ENCODE measurements at regions not wholly inside any gene's neighbourhood (a gene's known extent, or its start where the extent isn't known, plus 50 kb on each side); places are given as distances from the start of the nearest gene placed in this dataset.

DNA sequence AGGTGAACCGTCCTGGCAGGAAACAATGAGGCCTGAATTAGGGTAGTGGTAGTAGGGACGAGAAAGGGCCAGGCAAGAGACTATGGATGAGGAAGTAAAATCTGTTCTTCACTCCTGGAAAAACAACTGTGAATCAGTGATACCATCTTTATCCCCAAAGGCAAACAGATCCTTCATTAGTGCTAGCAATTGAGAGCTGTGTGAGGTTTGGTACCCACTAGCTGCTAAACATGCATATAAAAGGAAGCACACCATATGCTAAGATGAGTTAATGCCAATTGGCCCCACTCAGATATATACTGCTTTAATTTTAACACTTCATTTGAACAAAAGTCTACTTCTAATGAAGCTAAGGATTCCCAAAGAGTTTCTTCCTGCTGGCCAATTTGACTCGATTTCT, 244.8 kb upstream of the NR4A3 start:
- ATAC-seq, result no peak

DNA sequence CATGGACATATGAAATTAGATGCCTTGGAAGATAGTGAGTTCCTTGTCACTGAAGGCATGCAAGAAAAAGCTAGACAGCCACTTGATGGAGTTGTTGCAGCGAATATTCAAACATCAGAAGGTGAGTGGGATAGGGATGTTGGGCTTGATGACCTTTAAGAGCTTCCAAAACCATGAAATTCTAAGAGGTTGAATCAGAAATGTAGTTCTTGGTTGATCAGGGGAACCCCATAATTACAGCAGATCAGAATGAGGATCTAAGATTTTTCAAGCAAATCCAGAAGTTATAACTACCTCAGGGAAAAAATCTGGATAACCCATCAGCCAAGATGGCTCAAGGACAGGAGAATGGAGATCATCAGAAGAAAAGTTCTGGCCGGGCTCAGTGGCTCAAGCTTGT, 244.3 kb upstream of the NR4A3 start:
- H3K4me1 Mint-ChIP-seq, result no peaks in the 10 kb centered on the region
- no peaks in the 10 kb centered on the region for H3K36me3 Mint-ChIP-seq
- CTCF ChIA-PET, result no interaction called here
- DNase-seq (no peak), ATAC-seq (no peak)
- no peaks in the 10 kb centered on the region for H3K27me3 Mint-ChIP-seq
- no peaks in the 10 kb centered on the region for H3K9me3 Mint-ChIP-seq (ENCODE audit: low read depth)
- no peak overlapping the region for H3K27ac Mint-ChIP-seq
- H3K4me3 Mint-ChIP-seq, result no peak overlapping the region

More for the DNA sequence above, 244.8 kb upstream of the NR4A3 start:
- Mint-ChIP-seq H3K4me1 (no peaks in the 10 kb centered on the region), H3K36me3 (no peaks in the 10 kb centered on the region), H3K27me3 (peaks cover 1% of the 10 kb centered on the region), H3K9me3 (ENCODE audit: low read depth) (no peaks in the 10 kb centered on the region), H3K27ac (no peak overlapping the region), H3K4me3 (no peak overlapping the region)
- no peak for DNase-seq
- CTCF ChIA-PET, result no interaction called here

DNA sequence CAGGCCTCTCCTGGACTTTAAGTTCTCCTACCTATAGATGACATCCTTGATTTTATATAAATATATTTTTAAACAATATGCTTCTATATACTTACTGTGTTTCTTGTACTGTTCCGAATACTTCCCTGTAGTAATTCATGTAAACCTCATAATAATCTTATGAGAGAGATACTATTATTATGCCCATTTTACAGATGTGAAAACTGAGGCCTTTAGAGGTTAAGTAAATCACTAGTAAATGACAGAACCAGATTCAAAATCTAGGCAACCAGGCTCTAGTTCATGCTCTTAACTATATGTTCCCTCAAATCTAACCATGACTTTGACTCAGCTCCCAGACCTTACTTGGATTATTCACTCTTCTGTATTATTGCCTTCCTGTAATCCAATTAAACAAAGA, 243.0 kb upstream of the NR4A3 start:
- Mint-ChIP-seq H3K9me3 (ENCODE audit: low read depth) (no peaks in the 10 kb centered on the region), H3K36me3 (no peaks in the 10 kb centered on the region), H3K4me3 (no peak overlapping the region), H3K4me1 (no peaks in the 10 kb centered on the region), H3K27ac (no peak overlapping the region), H3K27me3 (peaks cover 5% of the 10 kb centered on the region)
- ATAC-seq (no peak), DNase-seq (no peak)
- CTCF ChIA-PET, result no interaction called here

DNA sequence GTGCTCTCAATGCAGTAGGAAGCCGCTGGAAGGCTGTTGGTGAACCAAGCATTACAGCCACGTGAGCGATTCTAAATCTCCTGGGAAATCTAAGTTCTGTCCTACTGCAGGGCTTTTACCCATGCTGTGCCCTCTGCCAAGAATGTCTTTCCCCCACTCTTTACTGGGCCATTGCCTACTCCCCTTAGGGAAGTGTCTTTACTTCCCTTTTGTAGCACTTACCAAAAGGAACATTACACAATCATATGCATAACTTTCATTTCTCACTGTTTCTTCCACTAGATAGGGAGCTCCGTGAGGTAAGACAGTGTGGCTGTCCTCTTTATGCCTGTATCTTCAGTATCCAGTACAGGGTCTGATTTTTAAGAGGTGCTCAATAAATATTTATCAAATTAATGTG, 241.7 kb upstream of the NR4A3 start:
- no peaks in the 10 kb centered on the region for H3K36me3 Mint-ChIP-seq
- H3K27ac Mint-ChIP-seq, result no peak overlapping the region
- ATAC-seq (no peak), DNase-seq (no peak)
- CTCF ChIA-PET, result no interaction called here
- no peaks in the 10 kb centered on the region for H3K4me1 Mint-ChIP-seq
- H3K4me3 Mint-ChIP-seq, result no peak overlapping the region
- peaks cover 5% of the 10 kb centered on the region for H3K27me3 Mint-ChIP-seq
- no peaks in the 10 kb centered on the region for H3K9me3 Mint-ChIP-seq (ENCODE audit: low read depth)

DNA sequence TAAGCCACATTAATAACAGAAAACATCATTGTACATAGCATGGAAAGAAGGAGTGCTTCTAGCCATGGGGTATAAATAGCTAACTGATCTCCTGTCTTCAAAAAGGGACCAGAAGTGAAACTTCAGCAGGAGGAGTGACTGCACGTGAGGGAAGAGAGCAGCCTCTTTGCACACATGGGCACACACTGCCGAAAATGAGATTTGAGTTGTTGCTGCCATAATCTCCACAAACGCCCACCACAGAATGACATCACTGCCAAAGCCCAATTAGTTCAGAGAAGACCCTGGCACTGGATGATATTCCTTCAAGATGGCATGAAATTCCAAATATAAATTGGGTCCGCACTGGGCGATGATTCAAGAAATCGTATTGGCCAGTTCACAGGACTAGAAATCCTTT, 238.9 kb upstream of the NR4A3 start:
- no peak overlapping the region for H3K27ac Mint-ChIP-seq
- DNase-seq (no peak), ATAC-seq (no peak)
- no peaks in the 10 kb centered on the region for H3K4me1 Mint-ChIP-seq
- no peaks in the 10 kb centered on the region for H3K36me3 Mint-ChIP-seq
- peaks cover 11% of the 10 kb centered on the region for H3K27me3 Mint-ChIP-seq
- H3K9me3 Mint-ChIP-seq (ENCODE audit: low read depth), result no peaks in the 10 kb centered on the region
- CTCF ChIA-PET, result no interaction called here
- no peak overlapping the region for H3K4me3 Mint-ChIP-seq

DNA sequence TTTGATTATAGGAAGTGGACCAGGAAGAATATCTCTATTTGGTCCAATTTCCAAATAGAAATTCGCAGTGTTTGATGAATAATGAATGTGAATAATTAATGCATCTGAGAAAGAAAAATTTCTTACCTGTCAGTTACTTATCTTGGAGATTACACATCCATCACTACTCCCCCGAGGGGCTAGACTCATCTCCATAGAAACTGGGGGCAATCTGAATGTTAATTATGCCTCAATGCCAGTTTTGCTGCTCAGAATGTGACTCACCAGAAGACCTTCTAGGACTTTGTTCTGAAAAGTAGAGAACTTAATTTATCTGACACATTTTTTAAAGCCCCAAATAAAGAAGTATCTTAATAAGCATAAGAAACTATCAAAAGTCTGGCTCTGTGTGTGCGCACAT, 233.4 kb upstream of the NR4A3 start:
- Mint-ChIP-seq H3K36me3 (peaks cover 2% of the 10 kb centered on the region), H3K4me1 (peaks cover 10% of the 10 kb centered on the region), H3K4me3 (no peak overlapping the region), H3K27me3 (peaks cover 17% of the 10 kb centered on the region), H3K27ac (no peak overlapping the region), H3K9me3 (ENCODE audit: low read depth) (no peaks in the 10 kb centered on the region)
- ATAC-seq (no peak), DNase-seq (no peak)
- CTCF ChIA-PET, result no interaction called here

DNA sequence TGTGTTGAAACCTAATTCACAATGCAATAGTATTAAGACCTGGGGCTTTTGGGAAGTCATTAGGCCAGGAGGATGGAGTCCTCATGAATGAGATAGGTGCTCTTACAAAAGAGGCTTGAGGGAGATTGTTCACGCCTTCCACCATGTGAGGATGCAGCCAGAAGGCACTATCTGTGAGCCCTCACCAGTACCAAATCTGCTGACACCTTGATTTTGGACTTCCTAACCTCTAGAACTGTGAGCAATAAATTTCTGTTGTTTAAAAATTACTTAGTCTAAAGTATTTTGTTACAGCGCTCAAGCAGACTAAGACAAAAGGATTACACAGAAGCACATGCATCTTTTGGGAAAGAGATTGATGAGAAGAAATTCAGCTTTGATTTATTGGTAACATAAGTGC, 232.9 kb upstream of the NR4A3 start:
- Mint-ChIP-seq H3K27ac (no peak overlapping the region), H3K27me3 (peaks cover 13% of the 10 kb centered on the region), H3K4me1 (peaks cover 14% of the 10 kb centered on the region), H3K4me3 (no peak overlapping the region), H3K36me3 (peaks cover 2% of the 10 kb centered on the region), H3K9me3 (ENCODE audit: low read depth) (no peaks in the 10 kb centered on the region)
- CTCF ChIA-PET, result no interaction called here
- ATAC-seq, result no peak
- DNase-seq, result no peak

DNA sequence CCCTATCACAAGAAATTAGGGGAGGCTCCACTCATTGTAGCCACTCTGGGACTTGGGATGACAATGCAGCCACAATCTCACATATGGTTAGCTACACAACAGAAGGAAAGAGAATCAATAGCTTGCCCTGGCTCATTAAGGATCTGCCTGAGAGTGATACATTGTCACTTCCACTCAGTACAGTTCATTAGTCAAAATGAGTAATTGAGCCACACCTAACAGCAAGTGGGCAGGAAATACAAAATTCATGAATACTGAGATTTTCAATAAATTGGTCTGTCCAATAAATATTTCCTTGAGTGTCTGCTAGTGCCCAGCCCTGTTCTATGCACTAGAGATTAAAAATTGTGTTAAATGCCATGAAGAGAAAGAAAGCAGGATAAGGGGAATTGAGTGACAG, 231.3 kb upstream of the NR4A3 start:
- peaks cover 24% of the 10 kb centered on the region for H3K4me1 Mint-ChIP-seq
- no peak overlapping the region for H3K4me3 Mint-ChIP-seq
- DNase-seq, result no peak
- CTCF ChIA-PET, result interaction anchor here (0.9 kb wide), 1 partner anchor 18 kb away, joined by 4 read pairs; no protein-coding TSS in a partner anchor
- H3K9me3 Mint-ChIP-seq (ENCODE audit: low read depth), result no peaks in the 10 kb centered on the region
- H3K27ac Mint-ChIP-seq, result no peak overlapping the region
- H3K36me3 Mint-ChIP-seq, result peaks cover 2% of the 10 kb centered on the region
- no peak for ATAC-seq
- H3K27me3 Mint-ChIP-seq, result peaks cover 13% of the 10 kb centered on the region

DNA sequence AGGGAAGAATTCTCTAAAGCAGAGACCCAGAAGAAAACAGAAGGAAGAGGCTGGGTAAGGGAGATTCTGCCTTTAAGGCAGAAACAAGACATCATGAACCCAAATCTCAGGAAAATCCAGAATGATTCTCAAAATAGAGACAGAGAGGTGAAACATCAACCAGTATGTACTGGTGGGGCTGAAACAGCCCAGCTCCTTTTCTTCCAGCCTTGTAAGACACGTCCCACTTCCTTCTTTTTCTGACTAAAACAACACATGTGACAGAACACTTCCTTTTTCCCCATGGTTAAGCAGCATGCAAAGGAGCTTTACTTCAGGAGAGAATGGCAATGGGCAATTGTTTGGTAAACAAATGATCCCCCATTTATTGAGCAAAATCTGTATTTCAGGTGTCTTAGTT, 230.8 kb upstream of the NR4A3 start:
- peaks cover 2% of the 10 kb centered on the region for H3K36me3 Mint-ChIP-seq

DNA sequence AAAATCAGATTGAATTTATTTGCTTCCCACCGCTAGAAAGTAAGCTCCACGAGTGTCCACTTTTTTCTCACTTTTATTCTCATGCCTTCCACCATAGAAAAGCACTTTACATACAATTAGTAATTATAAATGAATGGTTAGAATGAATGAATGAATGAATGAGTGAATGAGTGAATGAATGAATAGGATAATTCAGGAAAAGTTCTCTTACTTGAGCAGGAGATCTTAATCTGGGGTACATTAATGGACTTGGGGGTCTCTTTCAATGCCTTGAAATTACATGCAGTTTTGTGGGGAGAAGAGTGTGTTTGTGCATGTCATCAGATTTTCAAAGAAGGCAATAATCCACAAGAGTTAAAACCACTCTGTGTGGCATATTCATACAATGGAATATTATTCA, 229.9 kb upstream of the NR4A3 start:
- CTCF ChIA-PET, result no interaction called here
- no peak overlapping the region for H3K4me3 Mint-ChIP-seq
- peaks cover 7% of the 10 kb centered on the region for H3K27me3 Mint-ChIP-seq
- DNase-seq (no peak), ATAC-seq (no peak)
- peaks cover 2% of the 10 kb centered on the region for H3K36me3 Mint-ChIP-seq
- H3K27ac Mint-ChIP-seq, result no peak overlapping the region
- H3K4me1 Mint-ChIP-seq, result peaks cover 36% of the 10 kb centered on the region
- no peaks in the 10 kb centered on the region for H3K9me3 Mint-ChIP-seq (ENCODE audit: low read depth)

More for the DNA sequence above, 230.8 kb upstream of the NR4A3 start:
- Mint-ChIP-seq H3K27me3 (peaks cover 13% of the 10 kb centered on the region), H3K4me1 (peaks cover 29% of the 10 kb centered on the region), H3K4me3 (no peak overlapping the region), H3K9me3 (ENCODE audit: low read depth) (no peaks in the 10 kb centered on the region), H3K27ac (no peak overlapping the region)
- DNase-seq (no peak), ATAC-seq (no peak)
- CTCF ChIA-PET, result interaction anchor here (0.9 kb wide), 1 partner anchor 19 kb away, joined by 4 read pairs; no protein-coding TSS in a partner anchor

DNA sequence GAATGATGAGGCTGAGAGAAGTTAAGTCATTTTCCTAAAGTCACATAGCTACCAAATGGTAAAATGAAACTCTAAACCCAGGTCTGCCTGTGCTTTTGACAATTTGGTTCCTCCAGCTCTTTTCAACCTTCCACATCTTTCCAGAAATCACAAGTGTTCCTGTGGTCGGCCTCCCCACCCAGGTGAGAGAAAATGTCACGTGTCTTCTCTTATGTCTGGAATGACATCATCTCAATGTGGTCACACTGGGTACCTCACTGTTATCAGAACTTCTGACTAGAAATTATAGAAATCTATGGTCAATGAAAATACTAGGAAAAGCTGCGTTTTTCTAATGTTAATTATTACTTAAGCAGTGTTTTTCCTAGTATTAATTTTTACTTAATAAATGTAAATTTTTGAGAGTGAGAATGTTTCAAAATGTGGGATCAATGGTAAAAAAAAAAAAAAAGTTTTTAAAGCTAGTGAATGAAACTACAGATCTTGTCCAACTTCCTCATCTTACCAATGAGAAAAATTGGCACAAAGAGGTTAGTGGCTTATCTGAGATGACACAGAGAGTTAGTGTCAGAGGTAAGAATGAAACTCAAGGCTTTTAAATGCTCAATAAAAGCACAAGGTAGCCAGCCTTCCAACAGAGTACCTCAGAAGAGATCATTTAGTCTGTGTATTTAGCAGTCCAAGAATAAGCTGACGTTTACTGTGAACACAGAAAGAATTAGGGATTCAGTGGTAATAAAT, 228.7 kb upstream of the NR4A3 start:
- H3K4me3 Mint-ChIP-seq, result no peak overlapping the region
- no peak overlapping the region for H3K27ac Mint-ChIP-seq
- peaks cover 36% of the 10 kb centered on the region for H3K4me1 Mint-ChIP-seq
- CTCF ChIA-PET, result interaction anchor here (1.0 kb wide), 1 partner anchor 331 kb away, joined by 4 read pairs; no protein-coding TSS in a partner anchor
- H3K27me3 Mint-ChIP-seq, result peaks cover 4% of the 10 kb centered on the region
- peaks cover 2% of the 10 kb centered on the region for H3K36me3 Mint-ChIP-seq
- DNase-seq (no peak), ATAC-seq (no peak)
- H3K9me3 Mint-ChIP-seq (ENCODE audit: low read depth), result no peaks in the 10 kb centered on the region

DNA sequence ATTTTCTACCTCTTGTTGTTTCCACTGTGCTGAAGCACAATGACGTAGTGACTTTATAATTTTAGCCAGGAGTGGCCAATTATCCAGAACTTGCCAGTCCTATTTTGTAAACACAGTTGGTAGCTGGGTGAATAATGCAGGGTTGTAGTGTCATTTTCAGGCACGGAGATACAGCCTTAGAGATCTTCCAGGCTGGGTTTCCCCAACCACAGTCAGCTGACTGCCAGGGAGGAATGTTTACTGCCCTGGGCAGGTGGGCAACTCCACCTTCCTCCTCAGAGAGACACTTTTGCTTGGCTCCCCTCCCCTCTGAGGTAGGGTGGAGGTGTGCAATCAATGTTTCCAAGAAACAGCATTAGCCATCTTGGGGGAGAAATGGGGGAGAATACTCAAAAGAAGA, 228.1 kb upstream of the NR4A3 start:
- H3K36me3 Mint-ChIP-seq, result peaks cover 2% of the 10 kb centered on the region
- no peak overlapping the region for H3K27ac Mint-ChIP-seq
- ATAC-seq (no peak), DNase-seq (no peak)
- H3K27me3 Mint-ChIP-seq, result peaks cover 4% of the 10 kb centered on the region
- CTCF ChIA-PET, result interaction anchor here (1.0 kb wide), 1 partner anchor 332 kb away, joined by 4 read pairs; no protein-coding TSS in a partner anchor
- no peaks in the 10 kb centered on the region for H3K9me3 Mint-ChIP-seq (ENCODE audit: low read depth)
- H3K4me3 Mint-ChIP-seq, result no peak overlapping the region
- H3K4me1 Mint-ChIP-seq, result peaks cover 36% of the 10 kb centered on the region

DNA sequence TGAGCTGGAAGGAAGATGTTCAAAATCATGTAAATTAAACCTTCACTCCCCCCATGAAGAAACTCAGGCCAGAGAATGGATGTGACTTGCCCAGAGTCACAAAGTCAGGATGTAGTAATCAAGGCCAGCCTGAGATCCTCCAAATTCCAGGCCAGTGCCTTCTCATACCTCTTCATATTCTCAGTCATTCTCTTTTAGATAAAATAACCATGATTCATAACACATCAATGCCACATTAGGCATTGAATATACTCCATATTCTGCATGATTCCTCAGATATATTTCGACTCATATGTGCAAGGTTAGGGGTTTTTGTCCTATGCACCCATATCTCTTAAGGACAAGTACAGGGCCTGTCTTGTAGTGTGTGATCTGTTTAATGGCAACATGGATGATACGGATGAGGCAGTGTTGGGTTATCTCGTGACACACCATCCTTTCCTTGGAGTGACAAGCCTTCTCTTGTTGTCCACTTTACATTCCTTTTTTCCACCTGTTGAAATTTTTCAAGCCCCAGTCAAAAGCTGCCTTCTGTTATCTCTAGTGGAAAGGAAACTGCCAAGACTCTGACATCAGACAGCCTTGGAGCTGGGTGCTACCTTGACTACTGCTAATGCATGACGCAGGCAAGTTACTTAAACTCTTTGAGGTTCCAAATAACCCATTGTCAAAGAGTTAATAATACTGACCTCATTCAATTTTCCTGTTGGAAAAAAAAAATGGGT, 227.5 kb upstream of the NR4A3 start:
- CTCF ChIA-PET, result interaction anchor here (0.8 kb wide), 1 partner anchor 416 kb away, joined by 3 read pairs; no protein-coding TSS in a partner anchor
- ATAC-seq (no peak), DNase-seq (no peak)
- no peaks in the 10 kb centered on the region for H3K9me3 Mint-ChIP-seq (ENCODE audit: low read depth)
- H3K4me3 Mint-ChIP-seq, result no peak overlapping the region
- peaks cover 2% of the 10 kb centered on the region for H3K36me3 Mint-ChIP-seq
- no peak overlapping the region for H3K27ac Mint-ChIP-seq
- H3K4me1 Mint-ChIP-seq, result peaks cover 36% of the 10 kb centered on the region
- H3K27me3 Mint-ChIP-seq, result peaks cover 4% of the 10 kb centered on the region

DNA sequence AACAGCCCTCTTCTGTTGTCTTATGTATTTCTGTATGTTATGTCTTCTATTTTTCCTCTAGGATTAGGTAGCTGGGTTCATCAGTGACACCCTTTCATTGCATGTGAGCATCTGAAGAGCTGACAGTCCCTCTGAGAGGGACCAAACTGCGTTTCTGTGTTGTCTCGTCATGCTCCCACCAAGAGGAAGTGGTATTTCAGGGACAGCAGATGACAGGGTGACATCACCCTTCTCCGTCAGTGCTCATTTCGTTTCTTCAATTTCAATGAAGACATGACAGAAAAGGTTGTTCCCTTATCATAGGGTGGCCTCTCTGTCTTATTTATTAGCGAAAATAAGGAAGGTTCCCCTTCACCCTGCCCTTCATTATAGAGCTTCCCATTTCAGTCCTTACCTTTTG, 225.9 kb upstream of the NR4A3 start:
- peak overlapping the region; percentile 2 for H3K4me3 Mint-ChIP-seq
- DNase-seq (peak; percentile 75), ATAC-seq (peak; percentile 95)
- H3K9me3 Mint-ChIP-seq (ENCODE audit: low read depth), result no peaks in the 10 kb centered on the region
- peaks cover 4% of the 10 kb centered on the region for H3K27me3 Mint-ChIP-seq
- H3K36me3 Mint-ChIP-seq, result no peaks in the 10 kb centered on the region
- CTCF ChIA-PET, result no interaction called here
- peaks cover 34% of the 10 kb centered on the region for H3K4me1 Mint-ChIP-seq
- H3K27ac Mint-ChIP-seq, result peak overlapping the region; percentile 69

Measured in activated CD8-positive, alpha-beta memory T cell treated with anti-CD3 and anti-CD28 coated beads, Interleukin-2, amount 10 ng/mL, durations not matched to agents 7 days and 5 days (primary cell).